ENCODE measurements at regions not wholly inside any gene's neighbourhood (a gene's known extent, or its start where the extent isn't known, plus 50 kb on each side); places are given as distances from the start of the nearest gene placed in this dataset.

GRCh38 chr16:62462971-62463370 lies 426.7 kb upstream of the CDH8 start:
- no peak for ATAC-seq

GRCh38 chr16:62450291-62450690 lies 414.1 kb upstream of the CDH8 start:
- no peak overlapping the region for H3K4me3 ChIP-seq
- WGBS, 2 donors = 41 to 46% methylated on average over 5 of the region's 5 CpGs
- H3K27ac ChIP-seq = no peak overlapping the region
- no peaks in the 10 kb centered on the region for H3K9me3 ChIP-seq
- no peaks in the 10 kb centered on the region for H3K4me1 ChIP-seq
- ATAC-seq = no peak
- intact Hi-C loops (cut with DNase I) = no loop called here
- TF ChIP-seq CTCF (IDR thresholded peaks at IDR 0.05) = no peak
- H3K27me3 ChIP-seq = no peaks in the 10 kb centered on the region
- H3K36me3 ChIP-seq = no peaks in the 10 kb centered on the region
- DNase-seq = no peak
- FAIRE-seq = no peak

More at GRCh38 chr16:62462971-62463370, 426.7 kb upstream of the CDH8 start:
- intact Hi-C loops (cut with DNase I) = no loop called here
- no peaks in the 10 kb centered on the region for H3K27me3 ChIP-seq
- no peaks in the 10 kb centered on the region for H3K9me3 ChIP-seq
- no peaks in the 10 kb centered on the region for H3K4me1 ChIP-seq
- H3K36me3 ChIP-seq = no peaks in the 10 kb centered on the region
- no peak for DNase-seq
- no peak overlapping the region for H3K4me3 ChIP-seq
- WGBS, 2 donors = 42 to 62% methylated on average over 2 of the region's 2 CpGs
- TF ChIP-seq CTCF (IDR thresholded peaks at IDR 0.05) = no peak
- no peak overlapping the region for H3K27ac ChIP-seq
- no peak for FAIRE-seq

- 35 to 40% methylated on average over 2 of the region's 2 CpGs for WGBS, 2 donors
- H3K27me3 ChIP-seq = no peaks in the 10 kb centered on the region
- ATAC-seq = no peak
- no peak overlapping the region for H3K4me3 ChIP-seq
- no peaks in the 10 kb centered on the region for H3K4me1 ChIP-seq
- intact Hi-C loops (cut with DNase I) = no loop called here
- no peak for TF ChIP-seq CTCF (IDR thresholded peaks at IDR 0.05)
- no peaks in the 10 kb centered on the region for H3K9me3 ChIP-seq
- H3K27ac ChIP-seq = no peak overlapping the region
- DNase-seq = no peak
- no peak for FAIRE-seq
- no peaks in the 10 kb centered on the region for H3K36me3 ChIP-seq
Observed at GRCh38 chr16:62445909-62446308, 409.7 kb upstream of the CDH8 start.

- Histone ChIP-seq H3K36me3 (no peaks in the 10 kb centered on the region), H3K27me3 (no peaks in the 10 kb centered on the region), H3K4me3 (no peak overlapping the region), H3K4me1 (no peaks in the 10 kb centered on the region), H3K9me3 (no peaks in the 10 kb centered on the region), H3K27ac (no peak overlapping the region)
- FAIRE-seq (no peak), ATAC-seq (no peak), DNase-seq (no peak)
- WGBS, 2 donors = 55 to 56% methylated on average over 4 of the region's 4 CpGs
- TF ChIP-seq CTCF (IDR thresholded peaks at IDR 0.05) = no peak
- intact Hi-C loops (cut with DNase I) = no loop called here
Observed at GRCh38 chr16:62424206-62424605, 388.0 kb upstream of the CDH8 start.

- Histone ChIP-seq H3K4me3 (no peak overlapping the region), H3K36me3 (no peaks in the 10 kb centered on the region), H3K27me3 (no peaks in the 10 kb centered on the region), H3K4me1 (no peaks in the 10 kb centered on the region), H3K27ac (no peak overlapping the region), H3K9me3 (no peaks in the 10 kb centered on the region)
- FAIRE-seq (no peak), DNase-seq (peak in 1 of 6 donors; percentile 21), ATAC-seq (no peak)
- intact Hi-C loops (cut with DNase I) = no loop called here
- 42 to 46% methylated on average over 23 of the region's 23 CpGs for WGBS, 2 donors
- TF ChIP-seq CTCF (IDR thresholded peaks at IDR 0.05) = no peak
Observed at GRCh38 chr16:62408760-62409159, 372.5 kb upstream of the CDH8 start.

All from pancreas (tissue), 10 donors.